Thymus (tissue), 11 donors: ENCODE measurements at regions not wholly inside any gene's neighbourhood (a gene's known extent, or its start where the extent isn't known, plus 50 kb on each side); places are given as distances from the start of the nearest gene placed in this dataset.

Experiments
- DNase-seq, 9 donors: peaks; one replicate each; pipeline ENCODE4 v3.0.0-alpha.2; 2013; ENCODE audit warnings: low spot score in 9 of 9, low read depth in 6 of 9, missing footprints in 1 of 9
- H3K27ac ChIP-seq, 2 donors: one replicate each; pipeline ENCODE4 v1.5.1; 2013; ENCODE audit warnings: control low read depth in 1 of 2, low read depth in 1 of 2, low read length in 1 of 2, mild to moderate bottlenecking in 1 of 2, moderate library complexity in 1 of 2
- H3K27me3 ChIP-seq, 2 donors: one replicate each; pipeline ENCODE4 v1.5.1; 2013; ENCODE audit warnings: low read length in 1 of 2; ENCODE audit not compliant: control insufficient read depth in 2 of 2, insufficient read depth in 1 of 2
- H3K36me3 ChIP-seq, 2 donors: one replicate each; pipeline ENCODE4 v1.5.1; 2013; ENCODE audit warnings: low read length in 1 of 2, mild to moderate bottlenecking in 1 of 2, moderate library complexity in 1 of 2; ENCODE audit not compliant: control insufficient read depth in 2 of 2, insufficient read depth in 2 of 2
- H3K4me1 ChIP-seq, 2 donors: one replicate each; pipeline ENCODE4 v1.5.1; 2013; ENCODE audit warnings: low read length in 2 of 2; ENCODE audit not compliant: control insufficient read depth in 2 of 2, insufficient read depth in 2 of 2
- H3K4me3 ChIP-seq, 2 donors: one replicate each; pipeline ENCODE4 v1.5.1; 2013; ENCODE audit warnings: low read length in 2 of 2, control low read depth in 1 of 2, mild to moderate bottlenecking in 1 of 2
- H3K9me3 ChIP-seq, 2 donors: one replicate each; pipeline ENCODE4 v1.5.1; 2013; ENCODE audit warnings: low read length in 1 of 2, mild to moderate bottlenecking in 1 of 2; ENCODE audit not compliant: control insufficient read depth in 2 of 2, insufficient read depth in 1 of 2
- WGBS: extraction: QIAGEN DNeasy Blood & Tissue Kit; methylation state at CpG from one replicate; pipeline ENCODE4 v1.1.7; 2013; 5-methylcytosine and 5-hydroxymethylcytosine counted together
- donor health status: healthy.

DNA sequence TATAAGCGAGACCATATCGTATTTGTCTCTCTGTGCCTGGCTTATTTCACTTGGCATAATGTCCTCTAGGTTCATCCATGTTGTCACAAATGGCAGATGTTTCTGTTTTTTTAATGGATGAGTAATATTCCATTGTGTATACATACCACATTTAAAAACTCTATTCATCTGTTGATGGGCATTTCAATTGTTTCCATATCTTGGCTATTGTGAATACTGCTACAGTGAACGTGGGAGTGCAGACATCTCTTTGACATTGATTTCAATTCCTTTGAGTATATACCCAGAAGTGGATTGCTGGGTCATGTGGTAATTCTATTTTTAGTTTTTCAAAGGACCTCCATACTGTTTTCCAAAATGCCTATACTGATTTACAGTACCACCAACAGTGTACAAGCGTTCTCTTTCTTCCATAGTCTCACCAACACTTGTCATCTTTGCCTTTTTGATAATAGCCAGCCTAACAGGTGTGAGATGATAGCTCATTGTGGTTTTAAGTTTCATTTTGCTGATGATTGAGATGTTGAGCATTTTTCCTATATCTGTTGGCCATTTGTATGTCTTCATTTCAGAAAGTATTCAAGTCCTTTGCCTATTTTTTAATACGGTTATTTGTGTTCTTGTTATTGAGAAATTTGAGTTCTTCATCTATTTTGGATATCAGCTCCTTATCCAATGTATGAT is 194.7 kb upstream of the E2F8 start:
- no peaks in the 10 kb centered on the region for H3K9me3 ChIP-seq
- H3K4me3 ChIP-seq: no peak overlapping the region
- H3K27ac ChIP-seq: no peak overlapping the region
- H3K36me3 ChIP-seq: no peaks in the 10 kb centered on the region
- 90% methylated on average over 5 of the region's 5 CpGs for WGBS
- DNase-seq: no peak
- no peaks in the 10 kb centered on the region for H3K27me3 ChIP-seq
- no peaks in the 10 kb centered on the region for H3K4me1 ChIP-seq

DNA sequence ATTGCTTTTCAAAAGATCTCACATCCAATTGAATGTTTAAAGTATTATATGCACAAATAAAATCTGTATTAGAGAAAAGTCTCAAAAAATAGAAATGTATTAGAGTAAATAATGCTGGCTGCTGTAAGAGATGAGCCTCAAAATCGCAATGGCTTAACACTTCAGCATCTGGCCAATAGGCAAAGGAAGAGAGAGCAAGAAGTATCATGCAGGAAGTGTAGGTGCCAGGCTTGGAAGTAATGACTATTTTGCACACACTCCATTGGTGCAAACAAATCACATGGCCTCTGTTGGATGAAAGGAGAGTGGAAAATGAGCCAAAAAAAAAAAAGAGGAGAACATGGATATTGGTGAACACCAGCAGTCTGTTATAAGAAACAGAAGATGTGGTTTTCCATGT is 193.0 kb upstream of the E2F8 start:
- WGBS: 88% methylated on average over 1 of the region's 1 CpG
- H3K4me3 ChIP-seq: no peak overlapping the region

DNA sequence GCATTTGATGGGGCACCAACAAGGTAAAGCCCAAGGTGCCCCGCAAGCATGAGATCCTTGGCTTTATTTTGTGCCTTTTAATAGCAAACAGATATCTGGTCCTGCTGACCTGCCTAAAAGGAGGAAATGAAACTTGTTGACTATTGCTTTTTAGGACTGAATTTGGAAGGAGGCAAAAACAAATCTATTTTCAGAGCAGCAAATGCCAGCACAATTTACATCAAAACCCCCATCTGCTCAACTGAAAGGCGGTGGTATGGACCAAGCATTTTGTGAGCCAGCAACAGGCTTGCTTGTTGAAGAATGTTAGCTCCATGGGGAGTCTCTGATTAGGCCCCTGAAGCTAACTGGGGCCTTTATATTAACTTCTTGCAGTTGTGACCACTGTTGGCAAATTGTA is 192.6 kb upstream of the E2F8 start:
- no peak overlapping the region for H3K4me3 ChIP-seq
- no peaks in the 10 kb centered on the region for H3K4me1 ChIP-seq
- 86% methylated on average over 2 of the region's 2 CpGs for WGBS
- H3K36me3 ChIP-seq: no peaks in the 10 kb centered on the region
- H3K9me3 ChIP-seq: no peaks in the 10 kb centered on the region
- H3K27ac ChIP-seq: no peak overlapping the region
- no peak for DNase-seq
- no peaks in the 10 kb centered on the region for H3K27me3 ChIP-seq

More for the DNA sequence above, 193.0 kb upstream of the E2F8 start:
- H3K27ac ChIP-seq: no peak overlapping the region
- no peaks in the 10 kb centered on the region for H3K27me3 ChIP-seq
- H3K4me1 ChIP-seq: no peaks in the 10 kb centered on the region
- H3K36me3 ChIP-seq: no peaks in the 10 kb centered on the region
- DNase-seq: no peak
- no peaks in the 10 kb centered on the region for H3K9me3 ChIP-seq

DNA sequence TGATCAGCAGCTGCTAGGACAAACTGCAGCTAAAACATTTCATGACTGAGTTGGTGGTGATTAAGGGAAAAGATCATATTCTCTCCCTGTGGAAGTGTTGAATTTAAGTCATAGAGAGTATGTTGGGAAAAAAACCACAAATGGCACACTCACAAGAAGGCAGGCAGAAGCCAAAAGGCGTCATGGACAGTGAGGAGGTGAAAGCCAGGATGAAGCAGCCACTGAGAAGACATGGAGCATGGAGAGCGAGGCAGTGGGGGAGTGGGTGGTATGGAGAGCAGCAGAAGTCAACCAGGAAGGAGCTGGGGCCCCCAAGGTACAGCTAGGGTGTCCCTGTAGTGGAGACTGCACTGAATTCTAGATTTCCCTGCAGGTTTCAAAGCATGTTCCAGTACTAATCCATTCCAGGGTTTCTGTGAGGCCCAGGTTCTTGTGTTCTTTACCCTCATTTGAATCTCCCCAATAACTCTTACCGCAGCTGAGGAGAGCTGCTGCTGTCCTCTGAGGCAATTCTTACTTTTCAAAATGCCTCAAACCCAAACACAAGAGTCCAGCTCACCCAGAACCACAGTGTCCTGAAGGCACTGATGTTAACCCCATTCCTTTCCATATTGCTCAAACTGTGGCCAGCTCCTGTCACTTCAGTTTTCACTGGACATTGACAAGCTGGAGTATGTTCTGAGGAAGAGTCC is 191.8 kb upstream of the E2F8 start:
- Histone ChIP-seq H3K27ac (no peak overlapping the region), H3K27me3 (no peaks in the 10 kb centered on the region), H3K4me3 (no peak overlapping the region), H3K36me3 (no peaks in the 10 kb centered on the region), H3K4me1 (no peaks in the 10 kb centered on the region), H3K9me3 (no peaks in the 10 kb centered on the region)
- DNase-seq: no peak
- 29% methylated on average over 3 of the region's 3 CpGs for WGBS

DNA sequence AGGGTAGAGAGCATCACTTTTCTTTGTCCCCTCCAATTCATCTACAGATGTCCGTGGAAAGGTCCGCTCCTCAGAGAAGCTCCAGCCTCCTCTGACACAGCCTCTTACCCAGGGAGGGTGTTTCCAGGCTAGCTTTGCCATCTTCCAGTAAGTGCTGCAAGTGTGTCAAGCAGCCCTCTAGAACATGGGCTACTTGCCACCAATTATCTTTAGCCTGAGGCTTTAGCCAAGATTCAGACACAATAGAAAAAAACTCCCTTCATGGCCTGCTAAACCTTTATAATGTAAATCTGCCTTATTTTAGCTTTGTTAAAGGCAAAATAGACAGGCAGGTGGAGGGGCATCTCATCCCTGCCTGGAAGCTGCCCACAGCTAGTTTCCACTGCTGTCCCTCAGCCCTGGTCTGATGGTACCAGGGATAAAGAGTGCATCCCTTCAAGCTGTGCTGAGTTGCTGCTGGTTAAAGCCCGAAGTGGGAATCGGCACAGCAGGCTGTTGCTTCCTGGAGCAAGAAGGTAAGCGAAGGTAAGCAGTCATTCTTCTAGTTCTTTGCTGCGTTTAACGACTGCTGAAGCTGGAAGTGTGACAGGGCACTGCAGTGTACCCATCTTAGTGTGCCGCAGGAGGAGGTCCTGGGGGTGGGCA is 190.1 kb upstream of the E2F8 start:
- WGBS: 78% methylated on average over 8 of the region's 8 CpGs
- no peak overlapping the region for H3K27ac ChIP-seq
- H3K9me3 ChIP-seq: no peaks in the 10 kb centered on the region
- H3K4me3 ChIP-seq: no peak overlapping the region
- no peak for DNase-seq
- H3K36me3 ChIP-seq: no peaks in the 10 kb centered on the region
- H3K27me3 ChIP-seq: no peaks in the 10 kb centered on the region
- no peaks in the 10 kb centered on the region for H3K4me1 ChIP-seq

DNA sequence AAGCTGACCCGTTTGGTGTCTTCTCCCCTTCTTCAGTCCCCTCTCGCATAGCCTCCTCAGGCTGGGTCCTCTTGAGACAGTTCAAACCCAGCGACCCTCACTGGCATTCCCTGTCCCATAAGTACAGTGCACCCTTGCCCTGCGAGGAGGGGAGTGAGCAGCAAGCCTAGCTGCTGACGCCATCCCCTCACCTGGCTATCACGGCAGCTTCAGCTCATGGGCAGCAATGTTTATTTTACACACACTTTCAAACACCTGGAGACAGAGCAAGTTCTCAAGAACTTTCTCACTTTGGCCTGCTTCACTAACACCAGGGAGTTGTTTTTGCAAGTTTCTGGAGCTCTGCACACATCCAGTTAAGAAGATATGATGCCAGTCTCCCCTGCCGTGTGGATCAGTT is 189.6 kb upstream of the E2F8 start:
- no peaks in the 10 kb centered on the region for H3K36me3 ChIP-seq
- no peak for DNase-seq
- no peaks in the 10 kb centered on the region for H3K4me1 ChIP-seq
- WGBS: 88% methylated on average over 7 of the region's 7 CpGs
- H3K27me3 ChIP-seq: no peaks in the 10 kb centered on the region
- H3K9me3 ChIP-seq: no peaks in the 10 kb centered on the region
- H3K27ac ChIP-seq: no peak overlapping the region
- no peak overlapping the region for H3K4me3 ChIP-seq

DNA sequence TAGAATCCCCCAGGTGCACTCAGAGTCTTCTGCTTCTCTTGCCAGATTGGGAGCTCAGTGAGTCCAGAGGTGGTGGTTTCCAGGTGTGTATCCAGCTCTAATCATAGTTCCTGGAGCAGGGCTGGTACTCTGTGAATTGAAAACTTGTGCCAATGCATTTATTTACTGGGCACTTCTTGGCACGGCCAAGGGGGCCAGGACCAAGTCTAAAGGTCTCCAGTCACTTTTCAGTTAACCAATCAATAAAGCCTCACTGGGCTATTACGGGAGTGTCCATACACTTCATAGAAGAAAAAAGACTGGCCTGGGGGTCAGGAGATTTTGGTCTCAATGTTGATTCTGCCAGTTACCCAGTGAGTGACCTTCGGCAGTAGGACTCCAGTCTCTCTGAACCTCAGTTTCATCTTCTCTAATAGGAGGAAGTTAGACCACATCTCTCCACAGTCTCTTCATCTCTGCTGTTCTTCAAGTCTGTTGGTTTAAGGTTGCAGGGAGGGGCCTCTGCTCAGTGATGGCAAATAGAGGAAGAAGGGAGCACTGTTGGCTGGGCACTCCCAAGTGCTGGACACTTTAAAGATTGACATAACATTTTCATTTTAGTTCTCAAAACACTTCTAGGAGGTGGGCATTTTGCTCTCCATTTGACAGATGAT is 188.5 kb upstream of the E2F8 start:
- DNase-seq: no peak
- Histone ChIP-seq H3K36me3 (no peaks in the 10 kb centered on the region), H3K4me1 (no peaks in the 10 kb centered on the region), H3K27ac (no peak overlapping the region), H3K27me3 (no peaks in the 10 kb centered on the region), H3K4me3 (no peak overlapping the region), H3K9me3 (no peaks in the 10 kb centered on the region)
- WGBS: 91% methylated on average over 3 of the region's 3 CpGs

DNA sequence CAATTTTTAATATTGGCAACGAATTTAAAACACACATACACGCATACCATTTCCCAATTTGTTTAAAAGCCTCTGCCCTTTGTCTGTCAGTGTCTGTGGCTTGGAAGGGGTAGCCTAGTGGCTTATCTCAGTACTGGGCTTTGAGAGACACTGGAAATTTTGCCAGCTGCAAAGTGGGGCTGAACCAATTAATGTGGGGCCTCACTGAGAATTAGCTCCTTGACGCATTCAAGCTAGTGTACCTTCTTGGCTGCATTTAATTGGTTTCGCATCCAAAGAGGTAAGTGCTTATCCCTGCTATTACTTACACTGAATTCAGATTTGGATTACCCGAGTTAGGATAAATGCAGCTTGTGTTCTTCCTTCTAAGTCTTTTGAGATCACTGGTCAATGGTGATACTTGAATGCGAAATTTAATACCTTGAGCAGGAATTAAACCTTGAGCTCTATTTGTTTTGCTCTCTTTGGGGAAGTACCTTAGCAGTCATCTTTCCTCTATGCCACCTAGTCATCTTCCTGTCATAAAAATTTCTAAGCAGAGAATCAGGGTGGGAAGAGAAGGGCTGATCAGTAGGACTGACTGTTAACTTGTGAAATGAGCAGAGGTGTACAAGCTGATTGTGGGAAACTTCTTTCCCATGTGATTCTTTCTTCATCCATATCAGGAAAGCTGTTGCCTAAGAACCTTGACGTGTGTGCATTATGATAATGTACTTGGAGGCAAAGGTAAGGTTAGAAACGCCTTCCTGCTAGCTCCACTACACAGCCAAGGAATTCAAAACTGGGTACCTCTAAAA is 187.7 kb upstream of the E2F8 start:
- Histone ChIP-seq H3K36me3 (no peaks in the 10 kb centered on the region), H3K27ac (no peak overlapping the region), H3K27me3 (no peaks in the 10 kb centered on the region), H3K4me1 (no peaks in the 10 kb centered on the region), H3K9me3 (no peaks in the 10 kb centered on the region), H3K4me3 (no peak overlapping the region)
- 90% methylated on average over 8 of the region's 8 CpGs for WGBS
- no peak for DNase-seq
